Liver (tissue), 7 donors: ENCODE measurements at regions not wholly inside any gene's neighbourhood (a gene's known extent, or its start where the extent isn't known, plus 50 kb on each side); places are given as distances from the start of the nearest gene placed in this dataset.

Experiments used
- DNase-seq: peaks from one replicate; pipeline ENCODE4 v3.0.0-alpha.2; 2017; ENCODE audit warnings: low spot score
- H3K27ac ChIP-seq, 2 donors: one replicate each; pipeline ENCODE4 v1.7.0; 2013; ENCODE audit warnings: inconsistent platforms in 2 of 2, low read length in 2 of 2, control low read depth in 1 of 2, low read depth in 1 of 2, mild to moderate bottlenecking in 1 of 2
- H3K27me3 ChIP-seq, 4 donors: one replicate each; pipeline versions ENCODE4 v1.6.1 to v1.7.0; 2013; ENCODE audit warnings: low read length in 3 of 4, inconsistent platforms in 1 of 4, mild to moderate bottlenecking in 1 of 4, moderate library complexity in 1 of 4; ENCODE audit not compliant: control insufficient read depth in 4 of 4, insufficient read depth in 4 of 4
- H3K36me3 ChIP-seq, 4 donors: one replicate each; pipeline versions ENCODE4 v1.6.1 to v1.7.0; 2013; ENCODE audit warnings: low read length in 3 of 4, mild to moderate bottlenecking in 3 of 4, low read depth in 1 of 4, moderate library complexity in 1 of 4; ENCODE audit not compliant: control insufficient read depth in 4 of 4, insufficient read depth in 3 of 4
- H3K4me1 ChIP-seq, 4 donors: one replicate each; pipeline versions ENCODE4 v1.6.1 to v1.7.0; 2013; ENCODE audit warnings: low read length in 3 of 4, mild to moderate bottlenecking in 3 of 4, moderate library complexity in 1 of 4; ENCODE audit not compliant: control insufficient read depth in 4 of 4, insufficient read depth in 4 of 4
- H3K4me3 ChIP-seq, 3 donors: one replicate each; pipeline versions ENCODE4 v1.6.1 to v1.7.0; 2013; ENCODE audit warnings: low read length in 3 of 3, control low read depth in 1 of 3, low read depth in 1 of 3, mild to moderate bottlenecking in 1 of 3
- H3K9ac ChIP-seq, 2 donors: one replicate each; pipeline ENCODE4 v1.7.0; 2013; ENCODE audit warnings: low read length in 2 of 2, mild to moderate bottlenecking in 2 of 2, moderate library complexity in 2 of 2, control low read depth in 1 of 2, low read depth in 1 of 2
- H3K9me3 ChIP-seq, 4 donors: one replicate each; pipeline versions ENCODE4 v1.6.1 to v1.7.0; 2013; ENCODE audit warnings: low read length in 3 of 4; ENCODE audit not compliant: control insufficient read depth in 4 of 4
- FOXA2 ChIP-seq: IDR thresholded peaks from 2 replicates; pipeline ENCODE4 v1.6.1; 2016; ENCODE audit warnings: antibody characterized with exemption
- GABPA ChIP-seq, 2 donors: IDR thresholded peaks in 1 of 2; conservative IDR thresholded peaks in 1 of 2; 2 replicates each; pipeline ENCODE4 v1.6.1; 2016; ENCODE audit warnings: antibody characterized with exemption in 2 of 2, mild to moderate bottlenecking in 1 of 2, moderate library complexity in 1 of 2
- HNF4A ChIP-seq, 2 donors: conservative IDR thresholded peaks; 2 replicates each; pipeline ENCODE4 v1.6.1; 2016; ENCODE audit warnings: antibody characterized with exemption in 2 of 2, mild to moderate bottlenecking in 2 of 2
- HNF4G ChIP-seq: IDR thresholded peaks from 2 replicates; pipeline ENCODE4 v1.6.1; 2016; ENCODE audit warnings: antibody characterized with exemption
- RAD21 ChIP-seq, 2 donors: IDR thresholded peaks; 2 replicates each; pipeline ENCODE4 v1.6.1; 2016; ENCODE audit warnings: antibody characterized with exemption in 2 of 2, mild to moderate bottlenecking in 2 of 2
- RXRA ChIP-seq, 2 donors: IDR thresholded peaks; 2 replicates each; pipeline ENCODE4 v1.6.1; 2017 to 2018; ENCODE audit warnings: antibody characterized with exemption in 2 of 2, mild to moderate bottlenecking in 1 of 2
- SP1 ChIP-seq: IDR thresholded peaks from 2 replicates; pipeline ENCODE4 v1.6.1; 2018; ENCODE audit warnings: antibody characterized with exemption, mild to moderate bottlenecking
- YY1 ChIP-seq: IDR thresholded peaks from 2 replicates; pipeline ENCODE4 v1.6.1; 2016; ENCODE audit warnings: antibody characterized with exemption, mild to moderate bottlenecking
- WGBS: extraction: QIAGEN DNeasy Blood & Tissue Kit; methylation state at CpG from one replicate; pipeline ENCODE4 v1.1.7; 2013; 5-methylcytosine and 5-hydroxymethylcytosine counted together
- TF ChIP-seq, protein P1 (sequence below): IDR thresholded peaks from 2 replicates; pipeline ENCODE4 v1.6.1; 2016; ENCODE audit warnings: antibody characterized with exemption
- TF ChIP-seq, protein P2 (sequence below): IDR thresholded peaks from 2 replicates; pipeline ENCODE4 v1.6.1; 2016; ENCODE audit warnings: antibody characterized with exemption
- TF ChIP-seq, protein P3 (sequence below): IDR thresholded peaks from 2 replicates; pipeline ENCODE4 v1.6.1; 2016; ENCODE audit warnings: antibody characterized with exemption
- donor health status: healthy.
- donor health status: healthy.
- donor health status: healthy.
- donor health status: healthy.

DNA sequence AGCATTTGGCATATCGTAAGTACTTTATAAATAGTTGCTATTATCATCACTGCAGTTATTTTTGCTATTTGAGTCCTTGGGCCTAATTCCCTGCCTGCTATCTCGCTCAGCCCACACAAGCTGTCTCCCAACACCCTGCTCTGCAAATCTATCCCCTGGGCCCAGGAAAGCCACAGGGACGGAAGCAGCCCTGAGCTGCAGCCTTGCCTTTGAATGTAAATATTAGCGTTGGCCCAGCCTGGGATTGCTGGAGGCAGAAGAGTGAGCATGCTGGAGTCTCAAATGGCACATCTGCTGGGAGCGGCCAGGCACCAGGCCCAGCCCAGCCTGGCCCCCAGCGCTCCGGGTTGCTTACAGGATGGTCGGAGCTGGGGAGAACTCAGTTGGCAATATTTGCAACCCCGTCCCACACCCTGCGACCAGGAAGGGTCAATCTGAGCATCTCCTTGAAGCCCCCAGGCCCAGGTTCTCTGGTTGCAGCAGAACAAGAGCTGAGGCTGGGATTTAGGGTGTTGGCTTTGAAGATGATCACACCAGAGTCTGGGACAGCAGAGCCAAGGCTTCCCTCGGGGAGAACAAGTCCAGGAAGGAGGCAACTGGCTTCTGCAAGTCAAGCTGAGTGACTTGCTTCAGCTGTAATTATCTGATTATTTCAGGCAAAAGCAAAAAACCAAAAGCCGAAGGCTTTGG, 529.6 kb downstream of the SHQ1 start:
- H3K9ac ChIP-seq = no peak overlapping the region
- H3K4me3 ChIP-seq = no peak overlapping the region
- TF ChIP-seq, protein P1, sequence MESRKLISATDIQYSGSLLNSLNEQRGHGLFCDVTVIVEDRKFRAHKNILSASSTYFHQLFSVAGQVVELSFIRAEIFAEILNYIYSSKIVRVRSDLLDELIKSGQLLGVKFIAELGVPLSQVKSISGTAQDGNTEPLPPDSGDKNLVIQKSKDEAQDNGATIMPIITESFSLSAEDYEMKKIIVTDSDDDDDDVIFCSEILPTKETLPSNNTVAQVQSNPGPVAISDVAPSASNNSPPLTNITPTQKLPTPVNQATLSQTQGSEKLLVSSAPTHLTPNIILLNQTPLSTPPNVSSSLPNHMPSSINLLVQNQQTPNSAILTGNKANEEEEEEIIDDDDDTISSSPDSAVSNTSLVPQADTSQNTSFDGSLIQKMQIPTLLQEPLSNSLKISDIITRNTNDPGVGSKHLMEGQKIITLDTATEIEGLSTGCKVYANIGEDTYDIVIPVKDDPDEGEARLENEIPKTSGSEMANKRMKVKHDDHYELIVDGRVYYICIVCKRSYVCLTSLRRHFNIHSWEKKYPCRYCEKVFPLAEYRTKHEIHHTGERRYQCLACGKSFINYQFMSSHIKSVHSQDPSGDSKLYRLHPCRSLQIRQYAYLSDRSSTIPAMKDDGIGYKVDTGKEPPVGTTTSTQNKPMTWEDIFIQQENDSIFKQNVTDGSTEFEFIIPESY = no peak
- TF ChIP-seq FOXA2 = no peak
- TF ChIP-seq HNF4A (conservative IDR thresholded peaks at IDR 0.05) = no peak
- TF ChIP-seq RAD21 (IDR thresholded peaks at IDR 0.05) = peak; percentile 31 to 52
- peak; percentile 22 for TF ChIP-seq SP1
- TF ChIP-seq, protein P2, sequence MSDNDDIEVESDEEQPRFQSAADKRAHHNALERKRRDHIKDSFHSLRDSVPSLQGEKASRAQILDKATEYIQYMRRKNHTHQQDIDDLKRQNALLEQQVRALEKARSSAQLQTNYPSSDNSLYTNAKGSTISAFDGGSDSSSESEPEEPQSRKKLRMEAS = no peak
- TF ChIP-seq, protein P3, sequence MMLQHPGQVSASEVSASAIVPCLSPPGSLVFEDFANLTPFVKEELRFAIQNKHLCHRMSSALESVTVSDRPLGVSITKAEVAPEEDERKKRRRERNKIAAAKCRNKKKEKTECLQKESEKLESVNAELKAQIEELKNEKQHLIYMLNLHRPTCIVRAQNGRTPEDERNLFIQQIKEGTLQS = no peak
- peak overlapping the region in 1 of 2 donors; percentile 15 for H3K27ac ChIP-seq
- no peaks in the 10 kb centered on the region for H3K36me3 ChIP-seq
- WGBS = 66% methylated on average over 12 of the region's 12 CpGs
- no peaks in the 10 kb centered on the region for H3K27me3 ChIP-seq
- H3K9me3 ChIP-seq = no peaks in the 10 kb centered on the region
- peaks cover 5 to 23% (median 19%) of the 10 kb centered on the region in 4 donors for H3K4me1 ChIP-seq
- no peak for DNase-seq

DNA sequence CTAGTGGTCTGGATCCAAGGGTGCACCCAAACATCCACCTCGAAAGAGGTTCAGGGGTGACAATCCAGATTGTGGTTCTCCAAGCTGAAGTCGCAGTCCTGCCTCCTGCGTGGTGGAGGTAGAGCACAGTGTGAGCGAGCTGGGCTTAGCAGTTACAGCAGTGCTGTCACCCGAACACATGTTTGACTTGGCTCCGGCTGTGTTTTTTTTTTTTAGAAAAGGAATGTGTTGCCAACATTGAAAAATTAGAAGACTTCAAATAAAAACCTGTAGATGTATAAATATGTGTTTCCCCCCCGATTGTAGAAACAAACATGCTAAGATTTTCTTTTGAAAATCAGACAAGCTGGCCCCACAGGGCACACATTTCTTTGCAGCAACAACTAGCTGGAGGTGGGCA, 530.8 kb downstream of the SHQ1 start:
- peak; percentile 8 for TF ChIP-seq FOXA2
- TF ChIP-seq RAD21 (IDR thresholded peaks at IDR 0.05) = peak; percentile 45 to 46
- no peak for TF ChIP-seq GABPA (IDR thresholded peaks at IDR 0.05 in 1 of 2, conservative IDR thresholded peaks at IDR 0.05 in 1 of 2)
- TF ChIP-seq YY1 = no peak
- H3K9me3 ChIP-seq = no peaks in the 10 kb centered on the region
- H3K4me3 ChIP-seq = no peak overlapping the region
- 34% methylated on average over 7 of the region's 7 CpGs for WGBS
- H3K27me3 ChIP-seq = no peaks in the 10 kb centered on the region
- H3K36me3 ChIP-seq = no peaks in the 10 kb centered on the region
- no peak for DNase-seq
- no peak overlapping the region for H3K9ac ChIP-seq
- peaks cover 5 to 23% (median 19%) of the 10 kb centered on the region in 4 donors for H3K4me1 ChIP-seq
- peak overlapping the region; percentile 64 to 65 for H3K27ac ChIP-seq

DNA sequence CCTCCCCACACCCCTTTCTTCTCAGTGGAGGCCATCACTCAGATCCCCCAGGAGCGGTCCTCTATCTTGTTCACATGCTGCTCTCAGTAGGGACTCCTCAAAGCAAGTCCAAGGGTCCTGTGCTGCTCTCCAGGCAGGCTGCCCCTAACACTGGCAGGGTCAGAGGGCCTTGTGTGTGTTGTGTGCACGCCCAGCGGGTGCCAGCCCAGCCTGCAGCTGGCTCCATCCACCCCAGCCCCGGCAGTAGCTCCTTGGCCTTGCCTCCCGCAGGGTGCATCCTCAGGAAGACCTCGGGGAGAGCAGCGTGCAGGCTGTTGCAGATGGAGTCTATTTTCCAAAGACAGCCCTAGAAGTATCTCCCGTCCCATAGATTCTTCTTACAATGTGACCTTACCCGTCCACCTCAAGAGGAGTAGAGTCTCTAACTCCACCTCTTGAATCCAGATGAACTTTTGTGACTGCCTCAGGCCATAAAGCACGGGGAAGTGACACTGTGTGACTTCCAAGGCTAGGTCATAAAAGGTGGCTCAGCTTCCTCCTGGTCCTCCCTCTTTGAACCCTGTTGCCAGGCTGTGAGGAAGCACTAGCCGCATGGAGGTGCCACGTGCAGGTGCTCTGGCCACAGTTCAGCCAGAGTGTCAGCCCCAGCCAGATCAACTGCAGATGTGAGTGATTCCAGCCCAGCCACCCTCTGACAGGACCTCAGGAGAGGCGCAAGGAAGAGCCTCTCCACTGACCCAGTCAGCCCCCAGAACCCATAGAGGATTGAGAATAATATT, 531.6 kb downstream of the SHQ1 start:
- WGBS = 79% methylated on average over 13 of the region's 13 CpGs
- H3K4me1 ChIP-seq = peaks cover 5 to 23% (median 19%) of the 10 kb centered on the region in 4 donors
- no peak for DNase-seq
- no peak overlapping the region for H3K4me3 ChIP-seq
- H3K36me3 ChIP-seq = no peaks in the 10 kb centered on the region
- no peak for TF ChIP-seq HNF4G
- TF ChIP-seq SP1 = peak; percentile 34
- TF ChIP-seq RXRA (IDR thresholded peaks at IDR 0.05) = peak; percentile 71 to 79
- TF ChIP-seq HNF4A (conservative IDR thresholded peaks at IDR 0.05) = peak; percentile 24 to 30
- H3K9ac ChIP-seq = no peak overlapping the region
- no peaks in the 10 kb centered on the region for H3K9me3 ChIP-seq
- H3K27me3 ChIP-seq = no peaks in the 10 kb centered on the region
- H3K27ac ChIP-seq = peak overlapping the region; percentile 64 to 65
